Erythroblast (primary cell): ENCODE measurements at regions not wholly inside any gene's neighbourhood (a gene's known extent, or its start where the extent isn't known, plus 50 kb on each side); places are given as distances from the start of the nearest gene placed in this dataset.

Source experiments
- GATA1 ChIP-seq: IDR thresholded peaks from 2 replicates; pipeline ENCODE4 v1.6.1; 2011; ENCODE audit warnings: low read depth, mild to moderate bottlenecking, control low read depth, low read length, moderate library complexity
- POLR2A ChIP-seq: IDR thresholded peaks from 2 replicates; pipeline ENCODE4 v1.6.1; 2011; ENCODE audit warnings: mild to moderate bottlenecking, low read length

GRCh38 chr2:160646684-160647444 lies 153.3 kb upstream of the RBMS1 start:
- TF ChIP-seq POLR2A (no peak), GATA1 (no peak)
